Urinary bladder (tissue), 3 donors: ENCODE measurements at regions not wholly inside any gene's neighbourhood (a gene's known extent, or its start where the extent isn't known, plus 50 kb on each side); places are given as distances from the start of the nearest gene placed in this dataset.

Experiments
- DNase-seq: peaks from one replicate; pipeline ENCODE4 v3.0.0-alpha.2; 2015; ENCODE audit errors: extremely low spot score
- H3K27ac ChIP-seq: one replicate; pipeline ENCODE4 v1.5.1; 2013; ENCODE audit warnings: low read depth, mild to moderate bottlenecking, moderate library complexity
- H3K36me3 ChIP-seq: one replicate; pipeline ENCODE4 v1.6.1; 2013; ENCODE audit warnings: mild to moderate bottlenecking, moderate library complexity; ENCODE audit not compliant: insufficient read depth
- H3K4me1 ChIP-seq: one replicate; pipeline ENCODE4 v1.6.1; 2013; ENCODE audit warnings: mild to moderate bottlenecking, moderate library complexity; ENCODE audit not compliant: insufficient read depth
- H3K4me3 ChIP-seq: one replicate; pipeline ENCODE4 v1.5.1; 2013; ENCODE audit warnings: low read depth, low read length
- WGBS: extraction: QIAGEN DNeasy Blood & Tissue Kit; methylation state at CpG from one replicate; pipeline ENCODE4 v1.1.7; 2013; 5-methylcytosine and 5-hydroxymethylcytosine counted together
- donor health status: healthy with polysubstance abuse.
- donor health status: healthy.

DNA sequence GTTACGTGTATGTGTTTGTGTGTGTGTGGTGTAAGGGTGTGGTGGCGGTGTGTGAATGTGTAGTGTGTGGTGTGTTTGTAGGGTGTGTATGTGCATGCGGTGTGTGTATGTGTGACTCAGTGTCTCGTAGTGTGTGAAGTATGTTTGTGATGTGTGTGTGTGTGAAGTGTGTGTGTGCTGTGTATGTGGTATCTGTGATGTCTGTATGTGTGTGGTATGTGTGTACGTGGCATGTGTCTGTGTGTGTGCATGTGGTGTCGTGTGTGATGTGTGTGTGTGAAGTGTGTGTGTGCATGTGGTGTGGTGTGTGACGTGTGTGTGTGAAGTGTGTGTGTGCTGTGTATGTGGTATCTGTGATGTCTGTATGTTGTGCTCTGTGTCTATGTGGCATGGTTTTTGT is 339.4 kb downstream of the MTRR start:
- Histone ChIP-seq H3K4me1 (no peaks in the 10 kb centered on the region), H3K36me3 (no peaks in the 10 kb centered on the region), H3K27ac (no peak overlapping the region), H3K4me3 (no peak overlapping the region)
- WGBS = 88% methylated on average over 7 of the region's 7 CpGs
- DNase-seq = no peak

DNA sequence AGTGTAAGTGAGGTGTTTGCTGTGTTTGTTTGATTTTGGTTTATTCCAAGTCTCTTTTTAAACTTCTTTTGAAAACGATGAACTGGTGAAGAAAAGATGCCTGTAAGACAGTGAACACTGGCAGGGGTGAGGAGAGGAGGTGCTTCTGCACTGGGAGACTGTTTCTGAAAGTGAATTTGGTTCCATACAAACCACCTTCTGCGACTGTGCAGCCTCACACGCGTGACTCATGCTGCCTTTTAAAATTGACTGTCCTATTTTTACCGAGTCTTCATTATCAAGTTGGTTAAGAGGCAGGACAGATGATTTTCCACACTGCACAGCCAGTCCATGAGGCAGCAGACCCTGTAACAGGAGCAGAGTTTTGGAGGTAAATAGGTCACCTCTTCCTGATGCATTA is 340.6 kb downstream of the MTRR start:
- 66% methylated on average over 5 of the region's 5 CpGs for WGBS
- H3K36me3 ChIP-seq = no peaks in the 10 kb centered on the region
- H3K27ac ChIP-seq = no peak overlapping the region
- no peak for DNase-seq
- H3K4me1 ChIP-seq = no peaks in the 10 kb centered on the region
- H3K4me3 ChIP-seq = no peak overlapping the region

DNA sequence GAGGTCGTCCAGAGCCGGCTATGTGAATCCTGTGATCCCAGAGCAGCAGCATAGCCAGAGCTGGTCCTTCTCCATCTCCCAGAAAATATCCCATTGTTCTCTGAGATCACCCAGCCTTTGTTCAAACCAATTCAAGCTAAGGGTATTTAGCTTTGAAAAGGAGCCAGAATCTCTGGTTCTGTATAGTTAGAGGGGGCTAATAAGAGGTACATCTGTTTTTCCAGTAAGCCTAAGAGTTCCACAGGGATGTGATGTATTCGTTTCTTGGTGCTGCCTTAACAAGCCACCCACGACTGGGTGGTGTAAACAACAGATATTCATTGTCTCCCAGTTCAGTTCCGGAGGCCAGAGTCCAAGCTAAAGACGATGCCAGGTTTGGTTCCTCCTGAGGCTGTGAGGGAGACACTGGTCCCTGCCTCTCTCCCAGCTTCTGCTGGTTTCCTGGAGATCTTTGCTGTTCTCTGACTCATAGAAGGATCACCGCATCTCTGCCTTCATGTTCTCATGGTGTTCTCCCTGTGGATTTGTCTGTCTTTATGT is 344.8 kb downstream of the MTRR start:
- Histone ChIP-seq H3K4me3 (no peak overlapping the region), H3K4me1 (no peaks in the 10 kb centered on the region), H3K27ac (no peak overlapping the region), H3K36me3 (no peaks in the 10 kb centered on the region)
- DNase-seq = no peak
- WGBS = 56% methylated on average over 7 of the region's 7 CpGs

DNA sequence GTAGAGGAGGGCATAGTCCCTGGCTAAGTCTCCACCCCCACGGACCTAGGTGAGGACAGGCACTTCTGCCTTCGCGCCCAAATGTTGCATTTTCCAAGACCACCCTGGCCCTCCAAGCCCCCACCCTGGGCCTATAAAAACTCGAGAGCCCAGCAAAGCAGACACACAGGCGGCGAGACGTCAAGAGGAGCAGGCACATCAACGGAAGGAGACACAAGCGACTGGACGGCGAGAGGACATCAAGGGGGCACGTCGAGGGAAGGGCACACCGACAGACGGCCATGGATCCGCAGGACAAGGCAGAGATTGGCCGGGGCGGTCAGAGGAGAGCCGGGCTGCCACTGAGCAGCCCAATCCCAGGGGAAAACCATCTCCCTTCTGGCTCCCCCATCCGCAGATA is 348.0 kb downstream of the MTRR start:
- Histone ChIP-seq H3K4me3 (no peak overlapping the region), H3K27ac (no peak overlapping the region), H3K4me1 (no peaks in the 10 kb centered on the region), H3K36me3 (no peaks in the 10 kb centered on the region)
- WGBS = 89% methylated on average over 20 of the region's 20 CpGs
- DNase-seq = no peak

DNA sequence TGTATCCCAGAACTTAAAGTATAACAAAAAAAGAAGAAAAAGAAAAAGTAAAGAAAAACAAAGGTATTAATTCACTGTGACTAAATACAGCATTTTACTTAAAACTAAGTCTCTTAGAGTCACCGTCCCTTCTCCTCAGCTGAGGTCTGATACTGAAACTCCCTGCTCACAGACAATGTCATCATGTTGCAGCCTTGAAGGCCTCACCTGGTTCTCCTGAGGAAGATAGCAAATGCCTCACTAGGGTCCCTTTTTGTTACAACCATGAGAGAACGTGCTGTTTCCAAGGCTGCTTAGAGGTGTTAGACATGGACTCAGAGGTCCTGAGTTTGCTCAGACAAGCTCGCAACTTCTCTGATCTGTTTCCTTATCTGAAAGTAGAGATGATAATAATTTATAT is 357.2 kb downstream of the MTRR start:
- WGBS = 96% methylated on average over 3 of the region's 3 CpGs
- no peak overlapping the region for H3K4me3 ChIP-seq
- H3K36me3 ChIP-seq = no peaks in the 10 kb centered on the region
- H3K4me1 ChIP-seq = no peaks in the 10 kb centered on the region
- DNase-seq = no peak
- no peak overlapping the region for H3K27ac ChIP-seq

DNA sequence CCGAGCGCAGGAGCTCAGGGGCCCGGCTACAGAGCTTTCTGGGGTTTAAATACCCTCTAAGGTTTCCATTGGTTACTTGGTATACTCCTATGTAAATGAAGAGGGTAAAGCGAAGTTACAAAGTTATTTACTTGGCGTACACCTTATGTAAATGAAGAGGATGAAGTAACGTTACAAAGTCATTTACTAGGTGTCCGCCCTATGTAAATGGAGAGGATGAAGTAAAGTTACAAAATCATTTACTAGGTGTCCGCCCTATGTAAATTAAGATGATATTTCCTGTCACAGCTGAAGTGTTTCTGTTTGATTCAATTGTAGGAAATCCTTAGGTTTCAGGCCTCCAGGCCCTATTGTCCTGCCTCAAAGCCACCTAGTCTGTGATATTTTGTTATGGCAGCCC is 358.2 kb downstream of the MTRR start:
- H3K4me1 ChIP-seq = no peaks in the 10 kb centered on the region
- no peak overlapping the region for H3K4me3 ChIP-seq
- no peak overlapping the region for H3K27ac ChIP-seq
- H3K36me3 ChIP-seq = no peaks in the 10 kb centered on the region
- 91% methylated on average over 8 of the region's 8 CpGs for WGBS
- DNase-seq = no peak

DNA sequence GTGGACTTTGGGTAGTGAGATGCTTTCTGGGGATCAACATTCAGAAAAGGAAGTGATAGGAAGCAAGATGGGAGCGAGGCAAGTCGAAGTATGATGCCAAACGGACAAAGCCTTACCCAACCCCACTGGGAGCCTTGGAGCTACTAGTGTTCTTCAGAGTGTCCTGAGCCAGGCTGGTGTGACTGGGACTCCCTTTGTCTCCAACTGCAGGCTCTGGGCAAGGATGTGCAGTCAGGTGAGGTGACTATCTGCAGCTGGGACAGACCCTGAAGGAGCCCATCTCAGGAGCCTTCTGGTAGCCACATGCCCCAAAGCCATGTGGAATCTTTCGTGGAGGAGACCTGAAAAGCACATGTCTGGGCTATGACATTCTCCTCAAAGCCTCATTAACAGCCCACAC is 360.6 kb downstream of the MTRR start:
- no peaks in the 10 kb centered on the region for H3K4me1 ChIP-seq
- no peaks in the 10 kb centered on the region for H3K36me3 ChIP-seq
- no peak overlapping the region for H3K4me3 ChIP-seq
- no peak for DNase-seq
- WGBS = 94% methylated on average over 4 of the region's 4 CpGs
- H3K27ac ChIP-seq = no peak overlapping the region

DNA sequence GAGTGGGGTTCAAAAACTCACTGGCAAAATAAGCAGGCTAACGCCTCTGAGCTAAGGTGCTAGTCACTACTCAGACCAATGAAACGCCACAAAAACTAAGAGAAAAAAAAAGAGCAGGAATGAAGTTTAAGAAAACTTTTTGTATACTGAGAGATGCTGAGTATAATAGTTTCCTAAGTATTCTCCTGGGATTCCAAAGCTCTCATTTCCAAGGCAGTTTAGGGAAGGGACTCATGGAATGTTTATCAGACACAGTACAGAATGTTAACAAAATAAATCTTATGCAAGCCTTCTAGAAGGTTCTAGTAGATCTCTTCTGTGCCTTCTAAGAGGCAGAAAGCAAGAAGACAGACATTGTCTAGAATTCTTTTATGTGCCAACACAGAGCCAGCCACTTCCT is 361.9 kb downstream of the MTRR start:
- H3K36me3 ChIP-seq = no peaks in the 10 kb centered on the region
- H3K27ac ChIP-seq = no peak overlapping the region
- no peak overlapping the region for H3K4me3 ChIP-seq
- no peak for DNase-seq
- H3K4me1 ChIP-seq = no peaks in the 10 kb centered on the region
- WGBS = 53% methylated on average over 2 of the region's 2 CpGs

DNA sequence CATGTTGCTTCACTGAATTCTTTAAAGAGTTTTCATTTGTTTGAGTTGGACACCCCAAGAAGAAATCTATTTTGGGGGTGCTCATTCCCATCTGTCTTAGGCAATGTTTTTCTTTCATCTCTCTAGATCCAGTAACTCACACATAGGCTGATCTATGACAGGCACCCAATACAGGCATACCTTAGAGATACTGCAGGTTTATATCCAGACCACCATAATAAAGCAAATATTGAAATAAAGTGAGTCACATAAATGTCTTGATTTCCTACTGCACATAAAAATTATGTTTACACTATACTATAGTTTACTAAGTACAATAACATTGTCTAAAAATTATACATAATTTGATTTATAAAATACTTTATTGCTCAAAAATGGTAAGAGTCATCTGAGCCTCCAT is 364.5 kb downstream of the MTRR start:
- H3K4me1 ChIP-seq = no peaks in the 10 kb centered on the region
- no peak overlapping the region for H3K4me3 ChIP-seq
- DNase-seq = no peak
- H3K36me3 ChIP-seq = no peaks in the 10 kb centered on the region
- H3K27ac ChIP-seq = no peak overlapping the region

DNA sequence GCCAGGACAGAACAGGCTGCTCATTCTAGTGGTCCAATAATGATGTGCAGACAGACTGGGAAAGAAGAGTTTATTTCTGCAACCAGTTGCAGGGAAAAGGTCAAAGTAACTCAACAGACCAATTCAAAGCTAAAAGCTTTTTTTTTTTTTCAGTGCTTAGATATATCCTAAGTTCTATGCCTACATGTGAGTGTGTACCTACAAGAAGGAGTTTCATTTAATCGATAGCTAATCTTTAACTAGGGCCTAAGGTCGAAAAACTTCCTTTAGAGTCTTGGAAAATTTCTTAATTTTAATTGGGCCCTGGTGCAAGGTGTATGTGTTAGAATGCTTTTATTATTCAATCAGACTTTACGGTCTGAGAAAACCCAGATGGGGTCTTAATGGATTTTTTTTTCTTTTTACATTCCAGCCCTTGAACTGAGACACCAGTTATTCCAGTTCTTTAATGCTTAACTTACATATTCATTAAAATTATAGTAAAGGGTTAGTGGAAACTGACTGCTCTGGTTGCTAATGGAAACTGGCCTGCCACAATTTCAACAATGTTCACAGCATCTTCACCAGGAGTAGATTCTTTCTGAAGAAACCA is 365.3 kb downstream of the MTRR start:
- no peaks in the 10 kb centered on the region for H3K36me3 ChIP-seq
- no peak for DNase-seq
- H3K27ac ChIP-seq = no peak overlapping the region
- H3K4me1 ChIP-seq = no peaks in the 10 kb centered on the region
- 92% methylated on average over 3 of the region's 3 CpGs for WGBS
- H3K4me3 ChIP-seq = no peak overlapping the region

DNA sequence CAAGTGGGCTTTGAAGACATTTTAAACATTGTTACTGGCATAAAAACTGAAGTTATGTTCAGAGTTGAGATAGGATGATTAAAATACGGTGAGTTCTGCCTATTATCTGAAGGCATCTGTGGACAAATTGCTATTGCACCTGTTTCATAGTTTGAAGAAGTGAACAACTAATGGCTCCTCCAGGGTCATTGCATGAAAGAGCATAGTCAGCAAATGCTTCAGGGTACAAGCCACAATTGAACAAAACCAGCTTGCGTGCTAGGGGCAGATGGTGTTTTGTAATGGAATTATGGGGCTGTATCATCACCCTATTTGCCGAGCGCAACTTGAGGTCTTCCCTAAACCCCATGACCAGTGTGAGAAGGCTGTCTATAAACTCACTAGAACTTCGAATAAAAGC is 369.1 kb downstream of the MTRR start:
- WGBS = 91% methylated on average over 5 of the region's 5 CpGs
- no peak for DNase-seq
- Histone ChIP-seq H3K4me3 (no peak overlapping the region), H3K36me3 (no peaks in the 10 kb centered on the region), H3K4me1 (no peaks in the 10 kb centered on the region), H3K27ac (no peak overlapping the region)

DNA sequence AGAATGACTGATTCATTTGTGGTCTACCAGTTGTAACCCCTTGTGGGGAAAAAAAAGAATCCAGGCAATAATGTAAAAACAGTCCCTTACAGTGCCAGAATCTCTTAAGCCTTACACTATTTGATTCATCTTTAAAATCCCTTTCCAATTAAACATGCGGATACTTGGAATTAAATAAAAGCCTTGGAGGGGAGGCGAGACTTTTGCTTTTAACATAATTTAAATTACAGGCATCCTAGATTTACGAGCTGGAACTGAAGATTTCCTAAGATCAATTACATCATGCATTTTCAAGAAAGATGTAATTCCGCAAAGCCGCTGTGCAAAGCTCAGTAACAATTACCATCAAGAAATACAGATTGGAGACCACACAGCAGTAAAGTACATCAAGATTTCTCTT is 370.2 kb downstream of the MTRR start:
- Histone ChIP-seq H3K36me3 (no peaks in the 10 kb centered on the region), H3K27ac (no peak overlapping the region), H3K4me1 (no peaks in the 10 kb centered on the region), H3K4me3 (no peak overlapping the region)
- 62% methylated on average over 5 of the region's 5 CpGs for WGBS
- DNase-seq = no peak

DNA sequence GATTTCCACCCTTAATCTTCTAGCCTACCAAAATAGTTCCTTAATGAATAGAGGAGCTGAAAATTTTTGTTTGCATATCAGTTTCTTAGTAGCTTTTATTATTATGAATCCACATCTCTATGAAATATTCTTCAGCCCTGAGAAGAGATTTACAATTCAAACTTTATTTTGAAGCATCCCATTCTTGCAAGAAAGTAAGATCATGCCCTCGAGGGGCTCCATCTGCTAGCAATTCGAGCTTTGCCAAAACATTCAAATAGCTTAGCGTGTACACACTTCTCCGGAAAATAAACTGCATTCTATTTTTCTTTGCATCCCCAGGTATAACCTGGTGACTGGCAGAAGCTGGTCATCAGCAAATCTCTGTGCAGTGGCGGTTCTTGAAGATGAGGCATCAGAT is 370.7 kb downstream of the MTRR start:
- no peaks in the 10 kb centered on the region for H3K4me1 ChIP-seq
- H3K27ac ChIP-seq = no peak overlapping the region
- H3K36me3 ChIP-seq = no peaks in the 10 kb centered on the region
- DNase-seq = no peak
- WGBS = 59% methylated on average over 5 of the region's 5 CpGs
- H3K4me3 ChIP-seq = no peak overlapping the region

DNA sequence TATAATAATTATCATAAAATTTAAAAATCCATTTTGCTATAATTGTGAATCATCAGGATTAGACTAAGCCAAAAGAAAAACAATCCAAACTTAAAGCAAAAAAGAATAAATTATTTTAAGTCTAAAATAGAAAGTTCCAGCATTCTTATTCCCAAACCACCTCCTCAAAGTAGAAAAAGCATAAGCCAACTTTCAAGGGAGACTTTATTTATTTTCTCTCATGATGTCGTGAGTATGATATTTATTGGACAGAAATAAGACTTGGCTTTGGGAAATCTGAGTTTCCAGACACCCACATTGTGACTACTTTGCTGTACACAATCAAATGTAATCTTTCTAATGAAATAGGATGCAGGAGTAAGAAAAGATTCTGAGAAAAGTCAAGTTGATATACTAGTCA is 372.1 kb downstream of the MTRR start:
- H3K4me1 ChIP-seq = no peaks in the 10 kb centered on the region
- no peak overlapping the region for H3K4me3 ChIP-seq
- WGBS = 0% methylated on average over 1 of the region's 1 CpG
- no peak overlapping the region for H3K27ac ChIP-seq
- no peak for DNase-seq
- H3K36me3 ChIP-seq = no peaks in the 10 kb centered on the region

DNA sequence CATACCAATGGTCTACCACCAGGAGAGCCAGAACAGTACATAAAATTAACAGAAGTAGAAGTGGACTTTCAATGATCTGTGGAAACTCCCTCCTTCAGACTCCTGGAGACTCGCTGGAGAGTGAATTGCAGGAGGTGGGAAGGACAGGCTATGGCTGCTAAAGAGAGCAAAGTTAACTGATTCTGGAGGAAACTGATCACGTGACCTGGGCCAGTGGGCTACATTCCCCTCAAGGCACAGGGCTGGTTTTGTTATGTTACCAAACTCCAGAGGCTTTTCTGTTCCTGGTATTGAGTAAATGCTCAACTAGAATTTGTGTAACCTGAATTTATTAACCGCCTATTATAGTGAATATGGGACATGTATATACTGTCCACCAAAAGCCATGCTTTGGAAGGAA is 372.6 kb downstream of the MTRR start:
- Histone ChIP-seq H3K36me3 (no peaks in the 10 kb centered on the region), H3K4me1 (no peaks in the 10 kb centered on the region), H3K4me3 (no peak overlapping the region), H3K27ac (no peak overlapping the region)
- DNase-seq = no peak
- WGBS = 81% methylated on average over 3 of the region's 3 CpGs
